OCI-LY3 (cell line): ENCODE measurements at regions not wholly inside any gene's neighbourhood (a gene's known extent, or its start where the extent isn't known, plus 50 kb on each side); places are given as distances from the start of the nearest gene placed in this dataset.

ENCODE experiments used
- H2AFZ ChIP-seq: fragments of 200-600, 300-600 bp; shearing (Covaris generic); 2 replicates; pipeline ENCODE4 v1.6.0; 2014; ENCODE audit warnings: antibody characterized with exemption, low read depth, low read length
- H3K27ac ChIP-seq: fragments of 200-600, 300-600 bp; sonication (generic); 2 replicates; pipeline ENCODE4 v1.5.1; 2014; ENCODE audit warnings: mild to moderate bottlenecking, low read length, moderate library complexity, mixed read lengths
- H3K27me3 ChIP-seq: fragments of 200-600, 300-600 bp; sonication (generic); 2 replicates; pipeline ENCODE4 v1.6.1; 2014; ENCODE audit warnings: low read depth, low read length, mixed read lengths
- H3K36me3 ChIP-seq: fragments of 200-600, 300-600 bp; sonication (generic); replicated peaks from 2 replicates; pipeline ENCODE3; 2014; ENCODE audit warnings: low read depth, low read length, mixed read lengths
- H3K4me1 ChIP-seq: fragments of 300-600, 200-600 bp; sonication (generic); 2 replicates; pipeline ENCODE4 v1.6.1; 2014; ENCODE audit warnings: low read length, mixed read lengths
- H3K4me2 ChIP-seq: fragments of 200-600, 300-600 bp; sonication (generic); 2 replicates; pipeline ENCODE4 v1.6.1; 2014; ENCODE audit warnings: low read length, mixed read lengths
- H3K4me3 ChIP-seq: fragments of 300-600, 200-600 bp; sonication (generic); 2 replicates; pipeline ENCODE4 v1.5.1; 2014; ENCODE audit warnings: antibody characterized with exemption, mild to moderate bottlenecking, low read length, moderate library complexity
- H3K79me2 ChIP-seq: fragments of 300-600, 200-600 bp; shearing (Covaris generic); 2 replicates; pipeline ENCODE4 v1.6.1; 2014; ENCODE audit warnings: mild to moderate bottlenecking, low read length, mixed read lengths
- H3K9ac ChIP-seq: fragments of 300-600, 200-600 bp; shearing (Covaris generic); 2 replicates; pipeline ENCODE4 v1.6.0; 2014; ENCODE audit warnings: mild to moderate bottlenecking, low read length, moderate library complexity
- H3K9me3 ChIP-seq: fragments of 200-600, 300-600 bp; shearing (Covaris generic); 2 replicates; pipeline ENCODE4 v1.6.1; 2014; ENCODE audit warnings: low read length, mixed read lengths; ENCODE audit not compliant: insufficient read depth
- H4K20me1 ChIP-seq: fragments of 200-600, 300-600 bp; sonication (generic); 2 replicates; pipeline ENCODE4 v1.6.1; 2016; ENCODE audit warnings: low read length, mixed read lengths; ENCODE audit not compliant: insufficient read depth
- EZH2phosphoT487 ChIP-seq: fragments of 200-600 bp; shearing (Covaris generic); IDR thresholded peaks from 2 replicates; pipeline ENCODE4 v1.6.1; 2018; ENCODE audit warnings: antibody characterized with exemption, mixed run types, low read depth
- TF ChIP-seq, protein P1 (sequence below): fragments of 200-600, 300-600 bp; sonication (generic); IDR thresholded peaks from 2 replicates; pipeline ENCODE4 v1.5.1; 2014; ENCODE audit warnings: antibody characterized with exemption, low read length, low read depth

DNA sequence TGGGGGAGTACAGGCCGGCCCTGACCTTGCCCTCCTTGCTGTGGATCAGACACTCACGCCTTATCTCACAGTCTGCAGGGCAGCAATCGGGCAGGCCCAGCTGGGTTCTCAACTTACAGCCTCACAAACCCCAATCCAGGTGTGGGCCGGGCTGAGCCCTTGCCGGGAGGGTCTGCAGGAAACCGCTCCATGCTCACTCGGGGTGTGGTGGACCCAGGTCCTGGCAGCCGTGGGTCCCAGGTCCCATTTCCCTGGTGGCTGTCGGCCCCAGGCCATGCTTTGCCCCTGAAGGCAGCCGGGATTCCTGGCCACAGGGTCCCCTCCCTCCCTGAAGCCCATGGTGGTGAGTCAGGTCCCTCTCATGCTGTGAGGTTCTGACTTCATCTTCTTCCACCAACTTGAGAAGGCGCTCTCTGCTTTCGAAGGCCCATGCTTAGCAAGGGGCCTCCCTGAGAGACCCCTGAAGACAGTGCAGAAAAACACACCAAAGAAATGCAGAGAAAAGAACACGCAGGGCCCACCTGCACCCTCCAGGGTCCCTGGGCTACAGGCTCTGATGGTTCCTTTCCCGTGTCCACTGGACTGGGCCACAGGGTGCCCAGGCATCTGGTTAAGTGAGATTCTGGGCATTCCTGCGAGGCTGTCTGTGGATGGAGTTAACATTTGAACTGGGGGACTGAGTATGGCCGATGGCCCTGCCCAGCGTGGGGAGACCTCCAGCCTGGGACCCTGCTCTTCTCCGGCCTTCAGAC is 588.2 kb downstream of the BRD1 start:
- no peak overlapping the region for H3K4me2 ChIP-seq
- no peaks in the 10 kb centered on the region for H3K79me2 ChIP-seq
- no peaks in the 10 kb centered on the region for H3K27me3 ChIP-seq
- no peak overlapping the region for H3K27ac ChIP-seq
- H3K4me1 ChIP-seq, result no peaks in the 10 kb centered on the region
- H3K9me3 ChIP-seq, result no peaks in the 10 kb centered on the region
- no peak overlapping the region for H3K4me3 ChIP-seq
- no peak for TF ChIP-seq EZH2phosphoT487
- TF ChIP-seq, protein P1, sequence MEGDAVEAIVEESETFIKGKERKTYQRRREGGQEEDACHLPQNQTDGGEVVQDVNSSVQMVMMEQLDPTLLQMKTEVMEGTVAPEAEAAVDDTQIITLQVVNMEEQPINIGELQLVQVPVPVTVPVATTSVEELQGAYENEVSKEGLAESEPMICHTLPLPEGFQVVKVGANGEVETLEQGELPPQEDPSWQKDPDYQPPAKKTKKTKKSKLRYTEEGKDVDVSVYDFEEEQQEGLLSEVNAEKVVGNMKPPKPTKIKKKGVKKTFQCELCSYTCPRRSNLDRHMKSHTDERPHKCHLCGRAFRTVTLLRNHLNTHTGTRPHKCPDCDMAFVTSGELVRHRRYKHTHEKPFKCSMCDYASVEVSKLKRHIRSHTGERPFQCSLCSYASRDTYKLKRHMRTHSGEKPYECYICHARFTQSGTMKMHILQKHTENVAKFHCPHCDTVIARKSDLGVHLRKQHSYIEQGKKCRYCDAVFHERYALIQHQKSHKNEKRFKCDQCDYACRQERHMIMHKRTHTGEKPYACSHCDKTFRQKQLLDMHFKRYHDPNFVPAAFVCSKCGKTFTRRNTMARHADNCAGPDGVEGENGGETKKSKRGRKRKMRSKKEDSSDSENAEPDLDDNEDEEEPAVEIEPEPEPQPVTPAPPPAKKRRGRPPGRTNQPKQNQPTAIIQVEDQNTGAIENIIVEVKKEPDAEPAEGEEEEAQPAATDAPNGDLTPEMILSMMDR, result no peak
- H2AFZ ChIP-seq, result no peak overlapping the region
- H3K36me3 ChIP-seq, result no peaks in the 10 kb centered on the region
- H4K20me1 ChIP-seq, result no peaks in the 10 kb centered on the region
- no peak overlapping the region for H3K9ac ChIP-seq

DNA sequence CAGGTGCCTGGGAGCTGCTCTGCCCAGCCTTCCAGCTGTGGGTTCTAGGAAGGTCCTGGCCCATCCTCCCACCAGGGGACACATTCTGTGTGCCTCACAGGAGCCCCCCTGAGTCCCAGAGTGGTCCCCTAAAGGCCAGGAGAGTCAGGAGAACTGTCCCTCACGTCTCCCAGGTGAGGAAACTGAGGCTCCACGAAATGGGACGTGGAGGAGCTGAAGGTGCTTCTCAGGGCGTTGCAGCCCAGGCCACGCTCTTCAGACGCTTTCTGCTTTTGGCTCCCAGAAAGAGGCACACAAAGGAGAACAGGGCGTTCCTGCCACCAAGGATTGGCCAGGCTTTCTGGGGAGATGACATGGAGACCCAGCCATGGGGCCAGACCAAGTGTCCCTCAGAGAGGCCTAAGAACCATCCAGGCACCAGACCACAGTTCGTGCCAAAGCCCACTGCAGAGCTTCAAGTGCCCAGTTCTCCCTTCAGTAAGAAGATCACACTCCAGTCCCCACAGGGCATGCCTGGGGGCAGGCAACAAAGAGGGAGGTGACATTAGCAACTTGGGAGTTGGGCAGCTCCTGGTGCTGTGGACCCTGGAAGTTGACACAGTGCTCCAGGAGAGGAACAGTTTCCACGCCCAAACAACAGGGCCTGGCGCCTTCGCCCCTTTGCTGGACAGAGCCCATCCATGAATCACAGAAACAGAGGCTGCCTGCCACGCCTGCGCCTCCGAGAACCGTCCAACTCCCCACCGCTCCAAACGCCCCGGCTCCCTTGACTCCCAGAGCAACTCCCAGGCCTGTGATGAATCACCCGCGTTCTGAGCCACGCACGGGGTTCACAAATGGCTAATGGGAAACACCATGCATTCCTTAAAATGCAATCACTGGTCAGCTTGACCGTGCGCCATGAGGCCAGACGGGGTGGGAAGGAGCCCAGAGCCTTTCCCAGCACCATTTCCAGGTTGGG is 589.2 kb downstream of the BRD1 start:
- H4K20me1 ChIP-seq, result no peaks in the 10 kb centered on the region
- H2AFZ ChIP-seq, result no peak overlapping the region
- no peak overlapping the region for H3K27ac ChIP-seq
- H3K27me3 ChIP-seq, result no peaks in the 10 kb centered on the region
- no peak overlapping the region for H3K9ac ChIP-seq
- no peak overlapping the region for H3K4me3 ChIP-seq
- no peaks in the 10 kb centered on the region for H3K36me3 ChIP-seq
- no peaks in the 10 kb centered on the region for H3K4me1 ChIP-seq
- no peaks in the 10 kb centered on the region for H3K79me2 ChIP-seq
- TF ChIP-seq, protein P1, result no peak
- TF ChIP-seq EZH2phosphoT487, result no peak
- no peak overlapping the region for H3K4me2 ChIP-seq
- H3K9me3 ChIP-seq, result no peaks in the 10 kb centered on the region

DNA sequence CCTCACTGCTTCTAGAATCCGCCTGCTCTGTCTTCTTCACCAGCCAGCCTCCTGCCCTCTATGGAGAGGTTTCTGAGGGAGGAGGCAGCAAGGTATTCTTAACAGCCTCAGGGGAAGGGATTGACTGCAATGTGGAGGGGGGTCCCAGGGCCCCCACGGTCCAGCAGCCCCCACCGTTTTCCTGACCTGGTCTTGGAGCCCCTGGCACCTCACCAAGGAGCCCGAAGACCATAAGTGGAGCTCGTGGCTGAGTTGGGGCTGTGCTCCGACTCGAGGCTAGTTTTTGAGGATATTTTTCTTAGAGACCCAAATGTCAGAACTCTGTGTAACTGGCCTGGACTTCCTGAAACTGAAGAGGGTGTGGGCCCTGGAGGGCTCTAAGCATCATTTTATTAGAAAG is 590.0 kb downstream of the BRD1 start:
- H3K9me3 ChIP-seq, result no peaks in the 10 kb centered on the region
- no peak overlapping the region for H3K4me2 ChIP-seq
- TF ChIP-seq EZH2phosphoT487, result no peak
- TF ChIP-seq, protein P1, result no peak
- no peak overlapping the region for H3K27ac ChIP-seq
- H3K9ac ChIP-seq, result no peak overlapping the region
- no peaks in the 10 kb centered on the region for H4K20me1 ChIP-seq
- no peaks in the 10 kb centered on the region for H3K36me3 ChIP-seq
- no peaks in the 10 kb centered on the region for H3K4me1 ChIP-seq
- no peak overlapping the region for H2AFZ ChIP-seq
- no peaks in the 10 kb centered on the region for H3K79me2 ChIP-seq
- no peak overlapping the region for H3K4me3 ChIP-seq
- no peaks in the 10 kb centered on the region for H3K27me3 ChIP-seq

DNA sequence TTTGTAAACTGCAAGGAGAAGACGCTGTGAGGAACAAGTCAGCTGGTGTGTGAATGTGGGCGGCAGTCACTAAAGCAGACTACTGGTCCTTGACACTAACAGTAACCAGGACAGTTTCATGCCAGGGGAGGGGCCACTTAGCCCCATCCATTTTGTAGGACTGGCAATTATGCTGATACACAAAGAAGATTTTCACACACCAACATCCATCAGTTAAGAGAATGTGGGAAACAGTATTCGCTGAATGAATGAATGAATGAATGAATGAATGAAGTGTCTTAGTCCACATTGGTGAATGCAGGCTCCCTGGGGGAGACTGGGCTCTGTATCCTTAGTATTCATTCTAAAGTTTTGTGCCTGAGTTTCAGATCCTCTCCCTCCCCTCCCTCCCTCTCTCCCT is 590.4 kb downstream of the BRD1 start:
- no peaks in the 10 kb centered on the region for H3K27me3 ChIP-seq
- H3K9me3 ChIP-seq, result no peaks in the 10 kb centered on the region
- no peaks in the 10 kb centered on the region for H3K79me2 ChIP-seq
- TF ChIP-seq, protein P1, result no peak
- no peak for TF ChIP-seq EZH2phosphoT487
- H3K36me3 ChIP-seq, result no peaks in the 10 kb centered on the region
- H2AFZ ChIP-seq, result no peak overlapping the region
- no peak overlapping the region for H3K4me2 ChIP-seq
- no peak overlapping the region for H3K9ac ChIP-seq
- no peak overlapping the region for H3K27ac ChIP-seq
- H4K20me1 ChIP-seq, result no peaks in the 10 kb centered on the region
- no peaks in the 10 kb centered on the region for H3K4me1 ChIP-seq
- H3K4me3 ChIP-seq, result no peak overlapping the region
